ENCODE measurements at regions not wholly inside any gene's neighbourhood (a gene's known extent, or its start where the extent isn't known, plus 50 kb on each side); places are given as distances from the start of the nearest gene placed in this dataset.

DNA sequence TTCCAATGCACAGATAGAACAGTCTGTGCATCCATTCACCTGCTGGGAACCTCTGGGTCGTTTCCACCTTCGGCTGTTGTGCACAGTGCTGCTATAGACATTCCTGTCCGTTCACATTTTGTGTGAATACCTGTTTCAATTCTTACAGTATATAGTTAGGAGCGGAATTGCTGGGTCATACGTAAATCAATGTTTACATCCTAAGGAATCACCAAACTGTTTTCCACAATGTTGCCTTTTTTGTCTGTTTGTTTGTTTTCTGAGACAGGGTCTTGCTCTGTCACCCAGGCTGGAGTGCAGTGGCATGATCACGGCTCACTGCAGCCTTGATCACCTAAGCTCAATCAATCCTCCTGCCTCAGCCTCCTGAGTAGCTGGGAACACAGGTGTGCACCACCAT is 158.3 kb downstream of the CRYBB2 start:
- TF ChIP-seq POLR2A (IDR thresholded peaks at IDR 0.05) (no peak), CTCF (IDR thresholded peaks at IDR 0.05) (no peak), EP300 (IDR thresholded peaks at IDR 0.05) (no peak), POLR2AphosphoS5 (IDR thresholded peaks at IDR 0.05) (no peak)

All from gastroesophageal sphincter (tissue), 3 donors.